ENCODE measurements at regions not wholly inside any gene's neighbourhood (a gene's known extent, or its start where the extent isn't known, plus 50 kb on each side); places are given as distances from the start of the nearest gene placed in this dataset.

GRCh38 chr13:34414616-34415015 lies 527.5 kb upstream of the NBEA start:
- no peak for TF ChIP-seq POLR2A (IDR thresholded peaks at IDR 0.05; ENCODE audit: low read length)
- no peak for TF ChIP-seq GATA1 (IDR thresholded peaks at IDR 0.05; ENCODE audit: low read depth, low read length)

Measured in erythroblast (primary cell).